ENCODE measurements at regions not wholly inside any gene's neighbourhood (a gene's known extent, or its start where the extent isn't known, plus 50 kb on each side); places are given as distances from the start of the nearest gene placed in this dataset.

DNA sequence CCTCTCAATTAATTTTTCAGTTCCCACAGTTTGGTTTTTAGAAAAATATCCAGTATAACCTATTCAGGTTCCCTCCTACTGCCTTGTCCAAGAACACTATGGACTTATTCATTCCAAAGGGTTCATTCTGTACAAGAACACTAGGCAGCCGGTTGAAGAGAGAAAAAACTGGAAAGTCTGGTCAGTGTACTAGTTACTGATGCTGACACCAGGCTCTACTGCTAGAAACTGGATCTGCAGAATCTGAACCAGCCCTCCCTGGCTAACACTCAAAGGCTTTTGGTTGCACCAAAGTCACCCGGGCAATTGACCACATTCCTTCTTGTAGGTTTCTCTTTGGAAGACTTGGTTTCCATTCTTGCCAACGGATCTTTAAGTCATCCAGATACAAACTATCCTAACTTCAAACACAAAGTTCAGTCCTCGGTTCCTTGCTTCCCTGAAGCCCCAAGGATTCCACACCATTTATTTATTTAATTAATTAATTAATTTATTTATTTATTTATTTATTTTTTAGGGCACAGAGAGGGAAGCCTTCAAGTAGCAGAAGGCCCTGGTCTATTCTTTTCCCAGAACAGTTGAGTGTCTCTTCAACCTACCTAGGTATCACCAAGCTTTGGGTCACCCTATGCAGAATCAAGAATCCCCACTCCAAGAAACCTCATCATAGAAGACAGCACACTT lies 268.1 kb downstream of the ADGB start:
- TF ChIP-seq CTCF (IDR thresholded peaks at IDR 0.05) (no peak), POLR2A (IDR thresholded peaks at IDR 0.05) (no peak)

All from esophagus squamous epithelium (tissue), 4 donors.